ENCODE measurements at regions not wholly inside any gene's neighbourhood (a gene's known extent, or its start where the extent isn't known, plus 50 kb on each side); places are given as distances from the start of the nearest gene placed in this dataset.

DNA sequence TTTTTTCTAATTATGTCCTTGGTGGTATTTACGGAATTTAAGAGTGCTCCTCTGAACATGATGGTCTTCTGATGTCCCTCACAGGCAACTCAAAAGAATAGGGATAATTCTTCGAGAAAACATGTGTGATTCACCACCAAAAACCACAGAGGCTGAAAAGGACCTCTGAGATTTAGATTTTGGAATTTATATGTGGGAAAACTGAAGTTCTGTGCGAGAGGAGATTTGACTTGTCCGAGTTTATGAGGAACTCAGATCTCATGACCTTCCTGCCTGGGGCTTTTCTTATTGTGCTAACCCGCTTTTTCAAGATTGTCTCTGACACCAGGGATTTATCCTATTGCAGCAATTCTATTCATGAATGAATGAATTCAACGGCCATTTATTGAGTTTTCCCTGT is 142.4 kb downstream of the FAM43A start:
- Histone ChIP-seq H3K79me1 (ENCODE audit: low read depth in 1 of 2, low read length in 2 of 2) (no peaks in the 10 kb centered on the region), H3K27me3 (ENCODE audit: control insufficient read depth, insufficient read depth, low read length) (peaks cover 7% of the 10 kb centered on the region), H3K27ac (ENCODE audit: insufficient read depth, low read length) (no peak overlapping the region), H3K23ac (ENCODE audit: low read depth, low read length) (no peak overlapping the region), H3K36me3 (ENCODE audit: control insufficient read depth, insufficient read depth, low read length) (no peaks in the 10 kb centered on the region), H3K9ac (ENCODE audit: low read depth, low read length) (no peak overlapping the region), H2BK15ac (ENCODE audit: low read depth, low read length) (no peak overlapping the region), H3K4ac (ENCODE audit: low read depth, low read length) (no peak overlapping the region), H2BK5ac (ENCODE audit: low read depth, low read length, poor library complexity, severe bottlenecking) (no peak overlapping the region), H2AK9ac (replicated peaks; ENCODE audit: low read depth, low read length, poor library complexity) (no peak overlapping the region), H3K4me3 (ENCODE audit: insufficient read depth, low read depth, low read length) (no peak overlapping the region), H3K4me1 (ENCODE audit: control insufficient read depth, insufficient read depth, low read length) (no peaks in the 10 kb centered on the region), H4K91ac (ENCODE audit: insufficient read depth, low read depth, low read length) (no peak overlapping the region), H3K9me3 (ENCODE audit: control insufficient read depth, insufficient read depth, low read length) (no peaks in the 10 kb centered on the region), H4K20me1 (ENCODE audit: insufficient read depth, low read length) (no peaks in the 10 kb centered on the region; the same call in 1 of the 2 replicates), H2AFZ (replicated peaks; ENCODE audit: low read length, poor library complexity) (no peak overlapping the region), H2AK5ac (ENCODE audit: low read depth, low read length) (no peak overlapping the region), H3K14ac (replicated peaks; ENCODE audit: low read depth, low read length) (no peak overlapping the region), H2BK120ac (ENCODE audit: low read depth, low read length) (no peak overlapping the region), H2BK20ac (ENCODE audit: low read depth, low read length) (no peak overlapping the region), H3K18ac (ENCODE audit: low read depth, low read length) (no peak overlapping the region), H3K56ac (ENCODE audit: extremely low read depth, insufficient read depth, low read length) (no peak overlapping the region), H4K8ac (ENCODE audit: low read depth in 2 of 2, low read length in 2 of 2) (no peak overlapping the region), H3K4me2 (ENCODE audit: low read depth, low read length) (no peak overlapping the region), H4K5ac (ENCODE audit: low read depth, low read length) (no peak overlapping the region), H3K9me1 (ENCODE audit: insufficient read depth, low read length) (0 out of 2 replicates have a peak, but pooled peaks cover 3% of the 10 kb centered on the region)
- WGBS, 2 experiments (ENCODE audit: extremely low coverage in 2 of 2, insufficient read length in 1 of 2): no CpG with 5 or more reads among the region's 6 CpGs
- ChIA-PET CTCF (no interaction called here), POLR2A (ENCODE audit: unreplicated experiment) (no interaction called here)
- in situ Hi-C loops (cut with MboI; ENCODE audit: low sequenced_read_pairs) (no loop called here), dilution Hi-C loops (cut with HindIII; ENCODE audit: low sequenced_read_pairs, unreplicated experiment) (no loop called here), intact Hi-C loops (cut with micrococcal nuclease) (no loop called here)
- no TSS peak for BruUV-seq (replicated peaks)
- TF ChIP-seq SMC3 (IDR thresholded peaks at IDR 0.05; ENCODE audit: low read depth, low read length) (no peak), ELK1 (IDR thresholded peaks at IDR 0.05; ENCODE audit: borderline replicate concordance, low read depth, low read length) (no peak), RCOR1 (IDR thresholded peaks at IDR 0.05; ENCODE audit: insufficient replicate concordance, low read length) (no peak), CHD1 (IDR thresholded peaks at IDR 0.05; ENCODE audit: low read depth, low read length) (no peak), CEBPB (IDR thresholded peaks at IDR 0.05; ENCODE audit: low read depth, low read length) (no peak), FOS (IDR thresholded peaks at IDR 0.05; ENCODE audit: low read depth, low read length) (no peak), MAZ (IDR thresholded peaks at IDR 0.05; ENCODE audit: borderline replicate concordance, low read depth, low read length) (no peak), RFX5 (IDR thresholded peaks at IDR 0.05; ENCODE audit: low read depth, low read length) (no peak), MXI1 (IDR thresholded peaks at IDR 0.05; ENCODE audit: borderline replicate concordance, low read depth, low read length) (no peak), RAD21 (IDR thresholded peaks at IDR 0.05; ENCODE audit: low read length) (no peak), BHLHE40 (IDR thresholded peaks at IDR 0.05; ENCODE audit: low read depth, low read length) (no peak), NFE2L2 (IDR thresholded peaks at IDR 0.05; ENCODE audit: low read depth, low read length) (no peak), MAFK (IDR thresholded peaks at IDR 0.05; ENCODE audit: low read depth, low read length) (no peak), POLR2A (IDR thresholded peaks at IDR 0.05; ENCODE audit: low read depth, low read length) (no peak)
- TF ChIP-seq, protein P1, sequence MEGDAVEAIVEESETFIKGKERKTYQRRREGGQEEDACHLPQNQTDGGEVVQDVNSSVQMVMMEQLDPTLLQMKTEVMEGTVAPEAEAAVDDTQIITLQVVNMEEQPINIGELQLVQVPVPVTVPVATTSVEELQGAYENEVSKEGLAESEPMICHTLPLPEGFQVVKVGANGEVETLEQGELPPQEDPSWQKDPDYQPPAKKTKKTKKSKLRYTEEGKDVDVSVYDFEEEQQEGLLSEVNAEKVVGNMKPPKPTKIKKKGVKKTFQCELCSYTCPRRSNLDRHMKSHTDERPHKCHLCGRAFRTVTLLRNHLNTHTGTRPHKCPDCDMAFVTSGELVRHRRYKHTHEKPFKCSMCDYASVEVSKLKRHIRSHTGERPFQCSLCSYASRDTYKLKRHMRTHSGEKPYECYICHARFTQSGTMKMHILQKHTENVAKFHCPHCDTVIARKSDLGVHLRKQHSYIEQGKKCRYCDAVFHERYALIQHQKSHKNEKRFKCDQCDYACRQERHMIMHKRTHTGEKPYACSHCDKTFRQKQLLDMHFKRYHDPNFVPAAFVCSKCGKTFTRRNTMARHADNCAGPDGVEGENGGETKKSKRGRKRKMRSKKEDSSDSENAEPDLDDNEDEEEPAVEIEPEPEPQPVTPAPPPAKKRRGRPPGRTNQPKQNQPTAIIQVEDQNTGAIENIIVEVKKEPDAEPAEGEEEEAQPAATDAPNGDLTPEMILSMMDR (conservative IDR thresholded peaks at IDR 0.05; ENCODE audit: low read depth, low read length): no peak
- TF ChIP-seq, protein P2, sequence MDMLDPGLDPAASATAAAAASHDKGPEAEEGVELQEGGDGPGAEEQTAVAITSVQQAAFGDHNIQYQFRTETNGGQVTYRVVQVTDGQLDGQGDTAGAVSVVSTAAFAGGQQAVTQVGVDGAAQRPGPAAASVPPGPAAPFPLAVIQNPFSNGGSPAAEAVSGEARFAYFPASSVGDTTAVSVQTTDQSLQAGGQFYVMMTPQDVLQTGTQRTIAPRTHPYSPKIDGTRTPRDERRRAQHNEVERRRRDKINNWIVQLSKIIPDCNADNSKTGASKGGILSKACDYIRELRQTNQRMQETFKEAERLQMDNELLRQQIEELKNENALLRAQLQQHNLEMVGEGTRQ (IDR thresholded peaks at IDR 0.05; ENCODE audit: low read depth, low read length): no peak
- ATAC-seq (ENCODE audit: low read depth): no peak
- no peak for DNase-seq

Data from IMR-90 (cell line).